Hepatocyte (in vitro differentiated cells): ENCODE measurements at regions not wholly inside any gene's neighbourhood (a gene's known extent, or its start where the extent isn't known, plus 50 kb on each side); places are given as distances from the start of the nearest gene placed in this dataset.

Source experiments
- EZH2 ChIP-seq: fragments of 200-600 bp; sonication (generic); IDR thresholded peaks from 2 replicates; pipeline ENCODE4 v1.6.1; 2016; ENCODE audit warnings: antibody characterized with exemption, mild to moderate bottlenecking, borderline replicate concordance
- TF ChIP-seq, protein P1 (sequence below): fragments of 200-600 bp; sonication (generic); IDR thresholded peaks from 2 replicates; pipeline ENCODE4 v1.5.1; 2016; ENCODE audit warnings: antibody characterized with exemption, mild to moderate bottlenecking; ENCODE audit not compliant: poor library complexity

DNA sequence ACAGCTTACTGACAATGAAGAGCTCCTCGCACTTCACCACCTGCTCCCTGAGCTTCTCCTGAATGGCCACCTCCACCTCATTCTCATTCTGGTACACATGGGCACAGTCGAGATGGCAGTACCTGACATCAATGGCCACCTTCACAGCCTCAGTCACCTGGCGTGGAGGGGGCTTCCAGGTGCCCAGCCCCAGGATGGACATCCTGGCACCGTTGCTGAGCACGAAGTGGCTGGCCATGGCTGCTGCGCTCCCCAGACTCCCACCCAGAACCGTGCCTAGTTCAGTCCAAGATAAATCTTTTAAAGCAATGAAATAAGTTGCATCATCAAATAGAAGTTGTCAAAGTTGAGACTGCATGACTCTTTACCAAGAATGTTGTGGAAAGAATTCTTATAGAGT, 128.1 kb upstream of the SOX6 start:
- TF ChIP-seq EZH2, result no peak
- TF ChIP-seq, protein P1, sequence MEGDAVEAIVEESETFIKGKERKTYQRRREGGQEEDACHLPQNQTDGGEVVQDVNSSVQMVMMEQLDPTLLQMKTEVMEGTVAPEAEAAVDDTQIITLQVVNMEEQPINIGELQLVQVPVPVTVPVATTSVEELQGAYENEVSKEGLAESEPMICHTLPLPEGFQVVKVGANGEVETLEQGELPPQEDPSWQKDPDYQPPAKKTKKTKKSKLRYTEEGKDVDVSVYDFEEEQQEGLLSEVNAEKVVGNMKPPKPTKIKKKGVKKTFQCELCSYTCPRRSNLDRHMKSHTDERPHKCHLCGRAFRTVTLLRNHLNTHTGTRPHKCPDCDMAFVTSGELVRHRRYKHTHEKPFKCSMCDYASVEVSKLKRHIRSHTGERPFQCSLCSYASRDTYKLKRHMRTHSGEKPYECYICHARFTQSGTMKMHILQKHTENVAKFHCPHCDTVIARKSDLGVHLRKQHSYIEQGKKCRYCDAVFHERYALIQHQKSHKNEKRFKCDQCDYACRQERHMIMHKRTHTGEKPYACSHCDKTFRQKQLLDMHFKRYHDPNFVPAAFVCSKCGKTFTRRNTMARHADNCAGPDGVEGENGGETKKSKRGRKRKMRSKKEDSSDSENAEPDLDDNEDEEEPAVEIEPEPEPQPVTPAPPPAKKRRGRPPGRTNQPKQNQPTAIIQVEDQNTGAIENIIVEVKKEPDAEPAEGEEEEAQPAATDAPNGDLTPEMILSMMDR, result no peak
